IPS-20b (cell line): ENCODE measurements at regions not wholly inside any gene's neighbourhood (a gene's known extent, or its start where the extent isn't known, plus 50 kb on each side); places are given as distances from the start of the nearest gene placed in this dataset.
"Not testable (repeated sequence)": the region's sequence is repeated elsewhere in the genome, so short reads cannot be mapped to it uniquely, and the experiment has no call there.

Experiments used
- H3K27ac ChIP-seq: one replicate; pipeline ENCODE4 v1.5.1; 2013; ENCODE audit warnings: low read length
- H3K27me3 ChIP-seq: 2 replicates; pipeline ENCODE4 v1.6.1; 2013; ENCODE audit warnings: mild to moderate bottlenecking, low read length, inconsistent platforms; ENCODE audit not compliant: insufficient read depth
- H3K36me3 ChIP-seq: 2 replicates; pipeline ENCODE4 v1.6.1; 2013; ENCODE audit warnings: low read depth, mild to moderate bottlenecking, inconsistent platforms, low read length, moderate library complexity; ENCODE audit not compliant: insufficient read depth
- H3K4me1 ChIP-seq: 2 replicates; pipeline ENCODE4 v1.6.1; 2013; ENCODE audit warnings: mild to moderate bottlenecking, control low read depth, inconsistent platforms, low read length, moderate library complexity; ENCODE audit not compliant: insufficient read depth
- H3K4me3 ChIP-seq: 2 replicates; pipeline ENCODE4 v1.5.1; 2013; ENCODE audit warnings: mild to moderate bottlenecking, low read length, inconsistent platforms
- H3K9ac ChIP-seq: 2 replicates; pipeline ENCODE4 v1.6.1; 2013; ENCODE audit warnings: low read depth, mild to moderate bottlenecking, inconsistent platforms, low read length, moderate library complexity
- H3K9me3 ChIP-seq: 2 replicates; pipeline ENCODE4 v1.6.1; 2013; ENCODE audit warnings: mild to moderate bottlenecking, low read depth, low read length, inconsistent platforms; ENCODE audit not compliant: insufficient read depth

DNA sequence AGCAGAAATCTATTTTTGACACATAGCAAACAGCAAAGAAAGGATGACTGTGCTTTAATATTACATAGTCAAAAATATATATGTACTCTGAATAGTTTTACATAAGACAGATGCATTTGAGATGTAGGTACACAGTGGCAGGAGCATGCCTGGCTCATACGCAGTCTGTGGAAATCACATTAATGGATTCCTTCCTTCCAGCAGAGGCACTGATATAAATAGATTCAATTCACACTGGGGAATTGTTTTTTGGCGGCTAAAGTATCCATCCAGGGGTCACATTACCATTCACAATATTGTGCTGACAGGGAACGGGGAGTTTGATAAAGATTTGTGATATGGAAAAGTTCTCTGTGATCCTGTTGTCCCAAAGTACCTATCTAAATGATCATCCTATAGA is 72.5 kb upstream of the AGR3 start:
- Histone ChIP-seq H3K27me3 (no peaks in the 10 kb centered on the region), H3K9me3 (no peaks in the 10 kb centered on the region), H3K4me3 (no peak overlapping the region), H3K27ac (no peak overlapping the region), H3K9ac (no peak overlapping the region), H3K36me3 (no peaks in the 10 kb centered on the region), H3K4me1 (peaks cover 4% of the 10 kb centered on the region; the same call in 1 of the 2 replicates)

- H3K9me3 ChIP-seq: no peaks in the 10 kb centered on the region
- no peak overlapping the region for H3K4me3 ChIP-seq
- no peaks in the 10 kb centered on the region for H3K27me3 ChIP-seq
- H3K9ac ChIP-seq: no peak overlapping the region
- H3K4me1 ChIP-seq: no peaks in the 10 kb centered on the region
- no peaks in the 10 kb centered on the region for H3K36me3 ChIP-seq
- H3K27ac ChIP-seq: no peak overlapping the region
These were observed 76.9 kb upstream of the AGR3 start for GRCh38 chr7:16958724-16959123.

DNA sequence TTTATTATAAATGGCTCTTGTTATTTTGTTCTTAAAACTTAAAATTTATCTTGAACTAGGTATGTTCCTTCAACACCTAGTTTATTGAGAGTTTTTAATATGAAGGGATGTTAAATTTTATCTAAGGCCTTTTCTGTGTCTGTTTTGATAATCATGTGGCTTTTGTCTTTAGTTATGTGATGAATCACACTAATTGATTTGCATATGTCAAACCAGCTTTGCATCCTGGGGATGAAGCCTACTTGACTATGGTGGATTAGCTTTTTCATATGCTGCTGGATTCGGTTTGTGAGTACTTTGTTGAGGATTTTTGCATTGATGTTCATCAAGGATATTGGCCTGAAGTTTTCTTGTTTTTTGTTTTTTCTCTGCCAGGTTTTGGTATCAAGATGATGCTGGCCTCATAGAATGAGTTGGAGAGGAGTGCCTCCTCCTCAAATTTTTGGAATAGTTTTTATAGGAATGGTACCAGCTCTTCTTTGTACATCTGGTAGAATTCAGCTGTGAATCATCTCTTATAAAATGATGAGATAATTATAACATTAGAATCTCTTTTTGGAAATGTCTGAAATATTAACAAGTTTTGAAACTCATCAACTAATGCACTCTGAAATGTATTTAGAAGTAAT is 78.7 kb upstream of the AGR3 start:
- H3K36me3 ChIP-seq: no peaks in the 10 kb centered on the region
- peaks cover 1% of the 10 kb centered on the region; the same call in 1 of the 2 replicates for H3K9me3 ChIP-seq
- no peaks in the 10 kb centered on the region for H3K4me1 ChIP-seq
- no peak overlapping the region for H3K9ac ChIP-seq
- no peak overlapping the region for H3K27ac ChIP-seq
- no peak overlapping the region for H3K4me3 ChIP-seq
- no peaks in the 10 kb centered on the region for H3K27me3 ChIP-seq

- H3K27ac ChIP-seq: no peak overlapping the region
- H3K9ac ChIP-seq: no peak overlapping the region
- H3K9me3 ChIP-seq: peaks cover 7% of the 10 kb centered on the region; the same call in 1 of the 2 replicates
- no peaks in the 10 kb centered on the region for H3K4me1 ChIP-seq
- no peaks in the 10 kb centered on the region for H3K27me3 ChIP-seq
- no peak overlapping the region for H3K4me3 ChIP-seq
- no peaks in the 10 kb centered on the region for H3K36me3 ChIP-seq
These were observed 79.9 kb upstream of the AGR3 start for GRCh38 chr7:16961641-16962040.

DNA sequence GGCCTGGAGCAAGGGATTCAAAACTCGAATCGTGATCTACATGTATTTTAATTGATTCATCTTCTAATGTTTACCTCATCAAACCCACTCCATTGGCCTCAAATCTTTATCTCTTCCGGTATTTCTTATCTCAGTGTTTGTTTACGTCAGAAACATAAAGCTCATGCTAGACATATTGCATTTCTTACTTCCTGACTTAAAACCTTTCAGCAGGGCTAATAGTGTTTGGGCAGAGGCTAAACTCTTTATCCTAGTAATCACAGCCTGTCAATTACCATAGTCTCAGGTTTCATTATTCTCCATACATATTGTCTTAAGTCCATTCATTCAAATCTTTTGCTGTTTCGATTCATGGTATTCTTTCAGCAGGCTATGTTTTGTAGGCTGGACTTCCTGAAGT is 81.3 kb upstream of the AGR3 start:
- H3K4me1 ChIP-seq: no peaks in the 10 kb centered on the region
- no peaks in the 10 kb centered on the region for H3K36me3 ChIP-seq
- peaks cover 7% of the 10 kb centered on the region; the same call in 1 of the 2 replicates for H3K9me3 ChIP-seq
- no peak overlapping the region for H3K9ac ChIP-seq
- no peaks in the 10 kb centered on the region for H3K27me3 ChIP-seq
- H3K27ac ChIP-seq: no peak overlapping the region
- no peak overlapping the region for H3K4me3 ChIP-seq

DNA sequence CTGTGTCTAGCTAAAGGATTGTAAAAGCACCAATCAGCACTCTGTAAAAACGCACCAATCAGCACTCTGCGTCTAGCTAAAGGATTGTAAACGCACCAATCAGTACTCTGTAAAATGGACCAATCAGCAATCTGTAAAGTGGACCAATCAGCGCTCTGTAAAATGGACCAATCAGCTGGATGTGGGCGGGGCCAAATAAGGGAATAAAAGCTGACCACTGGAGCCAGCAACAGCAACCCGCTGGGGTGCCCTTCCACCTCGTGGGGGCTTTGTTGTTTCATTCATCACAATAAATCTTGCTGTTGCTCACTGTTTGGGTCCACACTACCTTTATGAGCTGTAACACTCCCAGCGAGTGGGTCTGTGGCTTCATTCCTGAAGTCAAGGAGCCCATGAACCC is 83.9 kb upstream of the AGR3 start:
- H3K4me3 ChIP-seq, H3K9ac ChIP-seq: not testable (repeated sequence)

GRCh38 chr7:16967300-16967811 is 85.6 kb upstream of the AGR3 start:
- H3K27ac ChIP-seq: no peak overlapping the region
- no peak overlapping the region for H3K4me3 ChIP-seq
- H3K9ac ChIP-seq: no peak overlapping the region
- no peaks in the 10 kb centered on the region for H3K36me3 ChIP-seq
- 0 out of 2 replicates have a peak, but pooled peaks cover 9% of the 10 kb centered on the region for H3K4me1 ChIP-seq
- H3K9me3 ChIP-seq: peaks cover 7% of the 10 kb centered on the region; the same call in 1 of the 2 replicates
- no peaks in the 10 kb centered on the region for H3K27me3 ChIP-seq

More for the DNA sequence above, 83.9 kb upstream of the AGR3 start:
- H3K9me3 ChIP-seq, H3K4me1 ChIP-seq, H3K27ac ChIP-seq, H3K27me3 ChIP-seq, H3K36me3 ChIP-seq: not testable (repeated sequence)

- H3K4me1 ChIP-seq: 0 out of 2 replicates have a peak, but pooled peaks cover 9% of the 10 kb centered on the region
- H3K27me3 ChIP-seq: no peaks in the 10 kb centered on the region
- H3K9me3 ChIP-seq: peaks cover 1% of the 10 kb centered on the region; the same call in 1 of the 2 replicates
These were observed 89.1 kb upstream of the AGR3 start for GRCh38 chr7:16970732-16971482.

DNA sequence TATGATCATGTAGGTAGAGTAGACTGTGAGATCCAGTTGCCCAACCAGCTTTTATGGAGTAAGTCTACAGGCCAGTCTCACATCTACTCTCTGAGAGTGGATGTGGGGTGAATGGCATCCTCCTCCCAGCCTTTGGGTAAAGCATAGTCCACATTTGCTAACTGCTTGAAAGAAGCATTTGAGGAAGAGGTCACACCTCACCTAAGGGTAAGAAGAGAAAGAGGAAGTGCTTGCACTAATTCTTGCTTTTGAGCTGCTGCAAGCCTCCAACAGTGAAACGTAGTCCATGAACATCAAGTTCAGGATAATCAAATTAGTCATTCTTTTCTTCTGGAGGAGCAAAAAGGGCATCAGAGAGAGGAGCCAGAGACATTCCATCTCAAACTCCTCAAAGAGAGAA is 93.9 kb upstream of the AGR3 start:
- Histone ChIP-seq H3K9ac (no peak overlapping the region), H3K4me1 (peaks cover 23% of the 10 kb centered on the region), H3K27ac (no peak overlapping the region), H3K9me3 (no peaks in the 10 kb centered on the region), H3K4me3 (no peak overlapping the region), H3K27me3 (no peaks in the 10 kb centered on the region), H3K36me3 (no peaks in the 10 kb centered on the region)

More at GRCh38 chr7:16970732-16971482, 89.1 kb upstream of the AGR3 start:
- Histone ChIP-seq H3K27ac (no peak overlapping the region), H3K36me3 (no peaks in the 10 kb centered on the region), H3K4me3 (no peak overlapping the region), H3K9ac (no peak overlapping the region)

DNA sequence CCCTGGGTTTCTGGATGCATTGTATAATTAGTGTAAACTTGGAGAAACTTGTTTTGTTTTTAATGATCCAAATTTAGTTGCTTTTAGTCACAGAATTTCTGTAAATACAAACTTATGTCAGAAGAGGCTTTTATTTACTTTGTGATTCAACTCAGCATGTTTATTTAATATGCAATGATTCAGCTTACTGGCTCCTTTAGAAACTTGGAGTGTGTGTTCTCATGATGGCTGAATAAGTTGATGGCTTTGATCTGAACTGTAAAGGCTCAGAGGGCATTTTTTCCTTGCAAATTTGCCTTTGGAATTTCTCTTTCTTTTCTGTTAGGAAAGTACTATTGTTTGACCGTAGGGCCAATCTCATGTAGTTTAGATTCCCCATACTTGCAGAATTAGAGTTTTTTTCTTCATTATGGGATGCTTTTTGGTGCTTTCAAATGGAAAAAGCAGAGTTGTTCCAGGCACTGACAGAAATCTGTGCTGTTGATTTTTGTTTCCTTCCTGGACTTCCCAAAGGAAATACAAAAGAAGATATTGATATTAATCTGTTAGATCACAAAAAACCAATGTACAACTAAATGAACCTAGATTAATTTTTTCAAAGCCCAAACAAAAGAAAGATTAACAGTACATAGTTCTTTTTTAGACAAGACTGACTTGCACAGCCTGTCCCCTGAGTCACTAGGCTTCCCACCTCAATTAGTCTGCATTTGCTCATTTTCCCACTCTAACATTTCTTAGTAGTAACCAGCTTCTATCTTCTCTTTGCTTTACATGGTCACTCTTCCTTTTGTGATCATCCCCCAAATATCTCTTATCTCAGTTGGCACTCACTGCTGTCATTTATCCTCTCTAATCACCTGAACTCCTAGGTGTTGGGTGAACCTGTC is 96.8 kb upstream of the AGR3 start:
- H3K9me3 ChIP-seq: no peaks in the 10 kb centered on the region
- H3K27me3 ChIP-seq: no peaks in the 10 kb centered on the region
- peaks cover 16% of the 10 kb centered on the region for H3K4me1 ChIP-seq
- 0 out of 2 replicates have a peak overlapping the region, but pooled peaks have one; percentile 0 for H3K9ac ChIP-seq
- H3K4me3 ChIP-seq: no peak overlapping the region
- H3K36me3 ChIP-seq: no peaks in the 10 kb centered on the region
- no peak overlapping the region for H3K27ac ChIP-seq

GRCh38 chr7:16980539-16980938 is 98.8 kb upstream of the AGR3 start:
- Histone ChIP-seq H3K27ac (no peak overlapping the region), H3K4me3 (no peak overlapping the region), H3K4me1 (peaks cover 16% of the 10 kb centered on the region), H3K9ac (no peak overlapping the region), H3K27me3 (no peaks in the 10 kb centered on the region), H3K9me3 (no peaks in the 10 kb centered on the region), H3K36me3 (no peaks in the 10 kb centered on the region)
